ENCODE measurements at regions not wholly inside any gene's neighbourhood (a gene's known extent, or its start where the extent isn't known, plus 50 kb on each side); places are given as distances from the start of the nearest gene placed in this dataset.
"Not testable (repeated sequence)": the region's sequence is repeated elsewhere in the genome, so short reads cannot be mapped to it uniquely, and the experiment has no call there.

DNA sequence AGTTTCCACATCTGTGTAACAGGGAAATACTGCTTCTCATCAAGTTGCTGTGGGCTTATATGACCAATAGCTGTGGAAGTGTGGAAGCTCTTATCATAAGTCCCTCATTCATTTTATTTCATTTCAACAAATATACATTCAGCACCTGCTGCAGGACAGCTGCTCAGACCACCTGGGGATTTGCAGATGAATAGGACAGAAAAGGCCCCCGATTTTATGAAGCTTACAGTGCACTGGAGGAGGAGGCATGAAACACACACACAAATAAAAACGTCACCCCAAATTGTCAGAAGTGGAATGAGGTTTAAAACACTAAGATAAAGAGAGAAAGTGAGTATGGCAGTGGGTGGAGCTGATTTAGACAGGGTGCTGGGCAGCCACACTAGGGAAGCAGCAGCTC, 107.2 kb downstream of the DRD1 start:
- H3K4me3 ChIP-seq (ENCODE audit: low read depth, low read length), result no peak overlapping the region
- TF ChIP-seq, protein P1, sequence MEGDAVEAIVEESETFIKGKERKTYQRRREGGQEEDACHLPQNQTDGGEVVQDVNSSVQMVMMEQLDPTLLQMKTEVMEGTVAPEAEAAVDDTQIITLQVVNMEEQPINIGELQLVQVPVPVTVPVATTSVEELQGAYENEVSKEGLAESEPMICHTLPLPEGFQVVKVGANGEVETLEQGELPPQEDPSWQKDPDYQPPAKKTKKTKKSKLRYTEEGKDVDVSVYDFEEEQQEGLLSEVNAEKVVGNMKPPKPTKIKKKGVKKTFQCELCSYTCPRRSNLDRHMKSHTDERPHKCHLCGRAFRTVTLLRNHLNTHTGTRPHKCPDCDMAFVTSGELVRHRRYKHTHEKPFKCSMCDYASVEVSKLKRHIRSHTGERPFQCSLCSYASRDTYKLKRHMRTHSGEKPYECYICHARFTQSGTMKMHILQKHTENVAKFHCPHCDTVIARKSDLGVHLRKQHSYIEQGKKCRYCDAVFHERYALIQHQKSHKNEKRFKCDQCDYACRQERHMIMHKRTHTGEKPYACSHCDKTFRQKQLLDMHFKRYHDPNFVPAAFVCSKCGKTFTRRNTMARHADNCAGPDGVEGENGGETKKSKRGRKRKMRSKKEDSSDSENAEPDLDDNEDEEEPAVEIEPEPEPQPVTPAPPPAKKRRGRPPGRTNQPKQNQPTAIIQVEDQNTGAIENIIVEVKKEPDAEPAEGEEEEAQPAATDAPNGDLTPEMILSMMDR (IDR thresholded peaks at IDR 0.05; ENCODE audit: low read depth, low read length, missing control alignments), result no peak
- no peak for DNase-seq (ENCODE audit: low read depth)

DNA sequence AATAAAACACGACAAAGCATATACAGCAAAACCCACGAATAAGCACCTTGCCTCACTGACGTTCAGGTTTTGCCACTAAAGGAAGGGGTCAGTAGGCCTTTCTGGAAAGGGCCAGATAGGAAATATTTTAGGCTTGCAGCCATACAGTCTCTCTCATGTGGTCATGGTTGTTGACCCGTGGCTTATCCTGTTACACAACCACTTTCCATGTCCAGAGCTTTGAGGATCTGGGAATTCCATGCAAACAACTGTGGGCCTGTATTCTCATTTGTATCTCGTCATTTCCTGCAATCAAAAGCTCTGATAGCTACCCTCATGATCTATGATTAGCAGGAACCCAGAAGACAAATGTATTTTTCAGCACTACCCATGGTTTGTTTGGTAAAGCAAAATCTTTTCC, 108.3 kb downstream of the DRD1 start:
- H3K4me3 ChIP-seq (ENCODE audit: low read depth, low read length), result no peak overlapping the region
- DNase-seq (ENCODE audit: low read depth), result no peak
- TF ChIP-seq, protein P1 (IDR thresholded peaks at IDR 0.05; ENCODE audit: low read depth, low read length, missing control alignments), result no peak

- DNase-seq (ENCODE audit: low read depth); H3K4me3 ChIP-seq (ENCODE audit: low read depth, low read length): not testable (repeated sequence)
Measured at GRCh38 chr5:175331173-175332036, 112.6 kb downstream of the DRD1 start.

DNA sequence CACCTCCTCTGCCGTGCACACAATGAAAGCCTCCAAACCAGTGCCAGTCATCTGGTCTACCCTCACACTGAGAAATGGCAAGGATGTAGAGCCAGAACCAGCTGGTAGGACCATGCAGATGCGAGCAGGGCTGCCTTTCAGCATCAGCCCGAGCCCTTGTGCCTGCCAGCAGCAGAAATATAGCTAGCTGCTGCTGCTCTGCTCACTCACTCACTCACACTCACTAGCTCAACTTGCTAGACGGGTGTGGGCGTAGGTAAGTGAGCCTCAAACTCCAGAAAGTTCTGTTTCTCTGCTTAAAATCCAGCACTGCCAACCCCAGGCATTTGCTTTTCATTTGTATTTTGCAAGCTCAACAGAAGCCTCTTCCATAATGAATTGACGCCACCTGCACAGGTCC, 114.0 kb downstream of the DRD1 start:
- TF ChIP-seq, protein P1 (IDR thresholded peaks at IDR 0.05; ENCODE audit: low read depth, low read length, missing control alignments), result no peak
- DNase-seq (ENCODE audit: low read depth), result no peak
- H3K4me3 ChIP-seq (ENCODE audit: low read depth, low read length), result no peak overlapping the region

DNA sequence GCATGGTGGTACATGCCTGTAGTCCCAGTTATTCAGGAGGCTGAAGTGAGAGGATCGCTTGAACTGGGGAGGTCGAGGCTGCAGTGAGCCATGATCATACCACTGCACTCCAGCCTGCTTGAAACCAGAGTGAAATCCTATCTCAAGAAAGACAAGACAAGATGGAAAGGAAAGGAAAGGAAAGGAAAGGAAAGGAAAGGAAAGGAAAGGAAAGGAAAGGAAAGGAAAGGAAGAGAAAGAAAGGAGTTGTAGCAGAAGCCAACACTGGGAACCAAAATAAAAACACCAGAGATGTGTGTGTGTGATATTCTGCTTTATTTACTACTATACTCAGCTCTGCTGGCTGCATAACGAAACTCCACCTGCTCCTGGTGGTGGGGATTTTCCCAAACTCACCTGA, 115.3 kb downstream of the DRD1 start:
- TF ChIP-seq, protein P1 (IDR thresholded peaks at IDR 0.05; ENCODE audit: low read depth, low read length, missing control alignments), result no peak
- no peak for DNase-seq (ENCODE audit: low read depth)

DNA sequence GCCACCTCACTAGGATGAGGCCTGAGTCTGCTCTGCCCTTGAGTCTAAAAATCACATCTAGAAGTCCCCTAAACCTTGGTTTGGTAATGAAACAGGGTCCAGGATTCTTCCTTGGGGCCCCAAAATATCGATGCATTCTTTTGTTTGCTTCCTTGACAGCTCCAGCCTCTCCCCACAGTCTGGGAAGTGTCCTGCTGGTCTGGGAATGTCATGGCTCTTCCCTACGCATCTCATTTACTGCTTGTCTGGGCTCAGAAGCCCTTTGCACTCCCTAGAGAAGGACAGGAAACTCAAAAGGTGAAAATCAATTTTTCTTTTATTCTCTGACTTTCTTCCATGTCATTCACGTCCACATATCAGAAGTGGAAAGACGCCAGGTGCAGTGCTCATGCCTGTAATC, 115.8 kb downstream of the DRD1 start:
- TF ChIP-seq, protein P1 (IDR thresholded peaks at IDR 0.05; ENCODE audit: low read depth, low read length, missing control alignments), result no peak
- H3K4me3 ChIP-seq (ENCODE audit: low read depth, low read length), result no peak overlapping the region
- no peak for DNase-seq (ENCODE audit: low read depth)

More for the DNA sequence above, 115.3 kb downstream of the DRD1 start:
- H3K4me3 ChIP-seq (ENCODE audit: low read depth, low read length), result no peak overlapping the region

GRCh38 chr5:175325681-175326080, 118.3 kb downstream of the DRD1 start:
- no peak overlapping the region for H3K4me3 ChIP-seq (ENCODE audit: low read depth, low read length)
- no peak for DNase-seq (ENCODE audit: low read depth)

More at GRCh38 chr5:175325681-175326080, 118.3 kb downstream of the DRD1 start:
- TF ChIP-seq, protein P1 (IDR thresholded peaks at IDR 0.05; ENCODE audit: low read depth, low read length, missing control alignments), result no peak

Measured in GM12864 (cell line).